ENCODE measurements at regions not wholly inside any gene's neighbourhood (a gene's known extent, or its start where the extent isn't known, plus 50 kb on each side); places are given as distances from the start of the nearest gene placed in this dataset.
"Not testable (repeated sequence)": the region's sequence is repeated elsewhere in the genome, so short reads cannot be mapped to it uniquely, and the experiment has no call there.

GRCh38 chr18:55892862-55893813 lies 305.1 kb upstream of the TCF4 start:
- TF ChIP-seq POLR2A, CTCF (IDR thresholded peaks at IDR 0.05): not testable (repeated sequence)

Data from gastroesophageal sphincter (tissue), 3 donors.